T-cell (primary cell): ENCODE measurements at regions not wholly inside any gene's neighbourhood (a gene's known extent, or its start where the extent isn't known, plus 50 kb on each side); places are given as distances from the start of the nearest gene placed in this dataset.
A peak's percentile ranks its signal among the peaks of the same experiment; 100 is the strongest.

Experiments used
- ATAC-seq, 4 experiments: fragments of 200-7000 bp in 3 of 4; fragments of 150-1000 bp in 1 of 4; cut with Tn5 transposase; replicated peaks in 1 of 4; 1 replicate in 3 of 4; 2 replicates in 1 of 4; pipeline ENCODE4 v1.10.0; 2021; ENCODE audit warnings: moderate library complexity in 3 of 4, mild to moderate bottlenecking in 2 of 4, moderate number of reproducible peaks in 1 of 4
- CTCF ChIA-PET, 2 donors: fragments of 300-600 bp; sonication (Branson Sonifier 250); formaldehyde crosslinking; loops; one replicate each; lab custom pipeline; 2022; ENCODE audit warnings: antibody characterized with exemption in 2 of 2; lab: Charles Lee
- POLR2A ChIA-PET, 2 donors: fragments of 300-600 bp; sonication (Branson Sonifier 250); formaldehyde crosslinking; loops; one replicate each; lab custom pipeline; 2022; ENCODE audit warnings: antibody characterized with exemption in 2 of 2; lab: Charles Lee
- DNase-seq, 35 experiments: peaks; one replicate each; pipeline versions ENCODE4 v3.0.0 to v3.0.0-alpha.2; 2013 to 2023
- H3K27ac ChIP-seq: one replicate; pipeline ENCODE4 v1.5.1; 2013; ENCODE audit warnings: low read length
- H3K27me3 ChIP-seq, 2 experiments: replicated peaks in 1 of 2; 1 replicate in 1 of 2; 2 replicates in 1 of 2; pipeline versions ENCODE4 v1.6.1 to v1.7.0; 2013; ENCODE audit warnings: low read length in 1 of 2, mixed read lengths in 1 of 2; ENCODE audit not compliant: control insufficient read depth in 2 of 2, insufficient read depth in 2 of 2; ENCODE audit errors: extremely low read depth in 1 of 2
- H3K36me3 ChIP-seq, 2 donors: 1 replicate in 1 of 2; 2 replicates in 1 of 2; pipeline versions ENCODE4 v1.6.1 to v1.7.0; 2013; ENCODE audit warnings: low read length in 1 of 2; ENCODE audit not compliant: control insufficient read depth in 2 of 2, insufficient read depth in 1 of 2; ENCODE audit errors: extremely low read depth in 1 of 2
- H3K4me1 ChIP-seq, 2 experiments: 1 replicate in 1 of 2; 2 replicates in 1 of 2; pipeline versions ENCODE4 v1.6.1 to v1.7.0; 2013; ENCODE audit warnings: low read length in 2 of 2, mixed read lengths in 1 of 2; ENCODE audit not compliant: insufficient read depth in 2 of 2, control insufficient read depth in 1 of 2; ENCODE audit errors: extremely low read depth in 1 of 2
- H3K4me3 ChIP-seq, 2 donors: 1 replicate in 1 of 2; 2 replicates in 1 of 2; pipeline versions ENCODE4 v1.5.1 to v1.7.0; 2013; ENCODE audit warnings: mild to moderate bottlenecking in 2 of 2, low read length in 1 of 2, moderate library complexity in 1 of 2; ENCODE audit not compliant: control insufficient read depth in 1 of 2; ENCODE audit errors: extremely low read depth in 1 of 2
- H3K9me3 ChIP-seq: 2 replicates; pipeline ENCODE4 v1.7.0; 2013
- H3K27ac Mint-ChIP-seq, 2 donors: one replicate each; pipeline ENCODE4 v1.8.0; 2020 to 2021; ENCODE audit warnings: mild to moderate bottlenecking in 2 of 2, mixed read lengths in 2 of 2
- H3K27me3 Mint-ChIP-seq, 2 donors: one replicate each; pipeline ENCODE4 v1.8.0; 2021 to 2022; ENCODE audit warnings: mixed read lengths in 2 of 2
- H3K36me3 Mint-ChIP-seq: one replicate; pipeline ENCODE4 v1.8.0; 2021; ENCODE audit warnings: mixed read lengths
- H3K4me1 Mint-ChIP-seq, 3 donors: one replicate each; pipeline ENCODE4 v1.8.0; 2020 to 2022; ENCODE audit warnings: mixed read lengths in 3 of 3, mild to moderate bottlenecking in 1 of 3
- H3K4me3 Mint-ChIP-seq, 3 donors: one replicate each; pipeline ENCODE4 v1.8.0; 2020 to 2022; ENCODE audit warnings: mild to moderate bottlenecking in 3 of 3, mixed read lengths in 3 of 3, moderate library complexity in 3 of 3
- H3K9me3 Mint-ChIP-seq, 3 donors: one replicate each; pipeline ENCODE4 v1.8.0; 2020 to 2022; ENCODE audit warnings: mixed read lengths in 3 of 3
- WGBS: methylation state at CpG from one replicate; pipeline ENCODE4 v1.1.5; 2013; ENCODE audit warnings: missing lambda C conversion rate; ENCODE audit not compliant: insufficient coverage; 5-methylcytosine and 5-hydroxymethylcytosine counted together

- no CpG with 5 or more reads among the region's 5 CpGs for WGBS
- Histone ChIP-seq H3K36me3 (no peaks in the 10 kb centered on the region), H3K4me3 (no peak overlapping the region), H3K27ac (no peak overlapping the region), H3K27me3 (no peaks in the 10 kb centered on the region), H3K4me1 (peaks cover 0 to 2% of the 10 kb centered on the region in 2 experiments), H3K9me3 (no peaks in the 10 kb centered on the region)
- H3K4me3 Mint-ChIP-seq, result no peak overlapping the region
- H3K27me3 Mint-ChIP-seq, result no peaks in the 10 kb centered on the region
- ChIA-PET CTCF (no interaction called here), POLR2A (no interaction called here)
- DNase-seq (no peak), ATAC-seq (no peak)
- peaks cover 6 to 26% (median 7%) of the 10 kb centered on the region in 3 donors for H3K9me3 Mint-ChIP-seq
- no peaks in the 10 kb centered on the region for H3K36me3 Mint-ChIP-seq
- no peak overlapping the region for H3K27ac Mint-ChIP-seq
- no peaks in the 10 kb centered on the region for H3K4me1 Mint-ChIP-seq
These were observed 624.9 kb upstream of the CDH2 start for GRCh38 chr18:28801876-28802275.

- 40% methylated on average over 2 of the region's 5 CpGs for WGBS
- no peak for ATAC-seq
These were observed 617.7 kb upstream of the CDH2 start for GRCh38 chr18:28794459-28795245.

GRCh38 chr18:28793901-28794300 lies 617.0 kb upstream of the CDH2 start:
- no peak for ATAC-seq
- no peaks in the 10 kb centered on the region for H3K27me3 Mint-ChIP-seq

More at GRCh38 chr18:28794459-28795245, 617.7 kb upstream of the CDH2 start:
- Mint-ChIP-seq H3K27ac (no peak overlapping the region), H3K4me3 (no peak overlapping the region), H3K4me1 (no peaks in the 10 kb centered on the region), H3K27me3 (no peaks in the 10 kb centered on the region), H3K9me3 (peaks cover 4 to 15% (median 7%) of the 10 kb centered on the region in 3 donors), H3K36me3 (no peaks in the 10 kb centered on the region)
- no peak overlapping the region for H3K4me3 ChIP-seq
- H3K27me3 ChIP-seq, result no peaks in the 10 kb centered on the region
- DNase-seq, result no peak
- H3K9me3 ChIP-seq, result no peaks in the 10 kb centered on the region
- H3K36me3 ChIP-seq, result no peaks in the 10 kb centered on the region
- no peak overlapping the region for H3K27ac ChIP-seq
- ChIA-PET CTCF (no interaction called here), POLR2A (no interaction called here)
- peaks cover 0 to 3% of the 10 kb centered on the region in 2 experiments for H3K4me1 ChIP-seq

GRCh38 chr18:28792404-28793086 lies 615.6 kb upstream of the CDH2 start:
- peaks cover 4 to 15% (median 7%) of the 10 kb centered on the region in 3 donors for H3K9me3 Mint-ChIP-seq
- H3K4me1 ChIP-seq, result peaks cover 0 to 2% of the 10 kb centered on the region in 2 experiments
- ChIA-PET POLR2A (interaction anchor here (0.5 to 0.7 kb wide), 3 partner anchors 9 to 348 kb away, joined by 3 to 7 read pairs (median 5); no protein-coding TSS in a partner anchor), CTCF (no interaction called here)
- no peaks in the 10 kb centered on the region for H3K4me1 Mint-ChIP-seq
- no CpG with 5 or more reads among the region's 4 CpGs for WGBS
- no peaks in the 10 kb centered on the region for H3K27me3 Mint-ChIP-seq
- H3K27ac ChIP-seq, result no peak overlapping the region
- no peaks in the 10 kb centered on the region for H3K36me3 Mint-ChIP-seq
- H3K27ac Mint-ChIP-seq, result no peak overlapping the region
- H3K4me3 ChIP-seq, result no peak overlapping the region
- H3K4me3 Mint-ChIP-seq, result peak overlapping the region; percentile 10 to 19 (median 15)
- no peaks in the 10 kb centered on the region for H3K27me3 ChIP-seq
- no peak for DNase-seq
- no peaks in the 10 kb centered on the region for H3K9me3 ChIP-seq
- H3K36me3 ChIP-seq, result no peaks in the 10 kb centered on the region
- no peak for ATAC-seq

More at GRCh38 chr18:28793901-28794300, 617.0 kb upstream of the CDH2 start:
- Histone ChIP-seq H3K9me3 (no peaks in the 10 kb centered on the region), H3K27me3 (no peaks in the 10 kb centered on the region), H3K4me3 (no peak overlapping the region), H3K36me3 (no peaks in the 10 kb centered on the region), H3K4me1 (peaks cover 0 to 2% of the 10 kb centered on the region in 2 experiments), H3K27ac (no peak overlapping the region)
- DNase-seq, result no peak
- H3K4me3 Mint-ChIP-seq, result no peak overlapping the region
- WGBS, result no CpG with 5 or more reads among the region's 1 CpG
- POLR2A ChIA-PET, result no interaction called here
- peaks cover 4 to 14% (median 7%) of the 10 kb centered on the region in 3 donors for H3K9me3 Mint-ChIP-seq
- no peak overlapping the region for H3K27ac Mint-ChIP-seq
- H3K4me1 Mint-ChIP-seq, result no peaks in the 10 kb centered on the region
- no peaks in the 10 kb centered on the region for H3K36me3 Mint-ChIP-seq
- CTCF ChIA-PET, result no interaction called here

GRCh38 chr18:28791101-28791500 lies 614.2 kb upstream of the CDH2 start:
- ChIA-PET POLR2A (no interaction called here), CTCF (no interaction called here)
- H3K9me3 Mint-ChIP-seq, result peaks cover 4 to 12% (median 4%) of the 10 kb centered on the region in 3 donors
- H3K4me1 ChIP-seq, result peaks cover 0 to 2% of the 10 kb centered on the region in 2 experiments
- H3K4me3 ChIP-seq, result no peak overlapping the region
- DNase-seq (no peak), ATAC-seq (no peak)
- no peak overlapping the region for H3K27ac Mint-ChIP-seq
- no peaks in the 10 kb centered on the region for H3K36me3 Mint-ChIP-seq
- H3K36me3 ChIP-seq, result no peaks in the 10 kb centered on the region
- no peaks in the 10 kb centered on the region for H3K27me3 ChIP-seq
- H3K27ac ChIP-seq, result no peak overlapping the region
- no peaks in the 10 kb centered on the region for H3K9me3 ChIP-seq
- WGBS, result no CpG with 5 or more reads among the region's 2 CpGs
- H3K27me3 Mint-ChIP-seq, result no peaks in the 10 kb centered on the region
- H3K4me1 Mint-ChIP-seq, result no peaks in the 10 kb centered on the region
- H3K4me3 Mint-ChIP-seq, result no peak overlapping the region

- Mint-ChIP-seq H3K4me3 (no peak overlapping the region), H3K27me3 (no peaks in the 10 kb centered on the region), H3K36me3 (no peaks in the 10 kb centered on the region), H3K9me3 (peaks cover 0 to 9% (median 4%) of the 10 kb centered on the region in 3 donors), H3K4me1 (peaks cover 0 to 5% (median 0%) of the 10 kb centered on the region in 3 donors), H3K27ac (no peak overlapping the region)
- Histone ChIP-seq H3K9me3 (no peaks in the 10 kb centered on the region), H3K4me1 (peaks cover 0 to 2% of the 10 kb centered on the region in 2 experiments), H3K4me3 (no peak overlapping the region), H3K27me3 (no peaks in the 10 kb centered on the region), H3K27ac (no peak overlapping the region), H3K36me3 (no peaks in the 10 kb centered on the region)
- POLR2A ChIA-PET, result no interaction called here
- no peak for DNase-seq
- no peak for ATAC-seq
- WGBS, result 86% methylated on average over 1 of the region's 5 CpGs
- CTCF ChIA-PET, result no interaction called here
These were observed 612.6 kb upstream of the CDH2 start for GRCh38 chr18:28789502-28789901.
